Mesendoderm (in vitro differentiated cells): ENCODE measurements at regions not wholly inside any gene's neighbourhood (a gene's known extent, or its start where the extent isn't known, plus 50 kb on each side); places are given as distances from the start of the nearest gene placed in this dataset.

ENCODE experiments used
- DNase-seq: peaks from one replicate; pipeline ENCODE4 v3.0.0; 2013
- H2AK5ac ChIP-seq: 2 replicates; pipeline ENCODE4 v1.6.1; 2013; ENCODE audit warnings: low read length, inconsistent platforms
- H2BK120ac ChIP-seq: 2 replicates; pipeline ENCODE4 v1.6.1; 2013; ENCODE audit warnings: low read depth, mild to moderate bottlenecking, low read length, moderate library complexity, mixed read lengths
- H2BK15ac ChIP-seq: replicated peaks from 2 replicates; pipeline ENCODE4 v1.6.1; 2013; ENCODE audit warnings: low read depth, mild to moderate bottlenecking, moderate library complexity
- H2BK5ac ChIP-seq: 2 replicates; pipeline ENCODE4 v1.6.1; 2013; ENCODE audit warnings: low read length, inconsistent platforms
- H3K18ac ChIP-seq: 2 replicates; pipeline ENCODE4 v1.6.1; 2013; ENCODE audit warnings: mild to moderate bottlenecking, low read length, mixed read lengths
- H3K23ac ChIP-seq: one replicate; pipeline ENCODE4 v1.6.1; 2013; ENCODE audit warnings: low read length
- H3K27ac ChIP-seq: 2 replicates; pipeline ENCODE4 v1.5.1; 2013; ENCODE audit warnings: low read depth, mild to moderate bottlenecking, inconsistent platforms, low read length, moderate library complexity
- H3K27me3 ChIP-seq: 2 replicates; pipeline ENCODE4 v1.6.1; 2013; ENCODE audit warnings: low read length, control low read depth, mild to moderate bottlenecking, inconsistent platforms; ENCODE audit not compliant: insufficient read depth, poor library complexity
- H3K36me3 ChIP-seq: 2 replicates; pipeline ENCODE4 v1.6.1; 2013; ENCODE audit warnings: low read length, inconsistent platforms; ENCODE audit not compliant: control insufficient read depth, insufficient read depth
- H3K4ac ChIP-seq: one replicate; pipeline ENCODE4 v1.6.1; 2013; ENCODE audit warnings: low read depth, mild to moderate bottlenecking, low read length, moderate library complexity
- H3K4me1 ChIP-seq: 2 replicates; pipeline ENCODE4 v1.6.1; 2013; ENCODE audit warnings: low read depth, low read length, inconsistent platforms; ENCODE audit not compliant: control insufficient read depth
- H3K4me2 ChIP-seq: 2 replicates; pipeline ENCODE4 v1.6.1; 2013; ENCODE audit warnings: low read length
- H3K4me3 ChIP-seq: 2 replicates; pipeline ENCODE4 v1.5.1; 2013; ENCODE audit warnings: mild to moderate bottlenecking, low read length
- H3K56ac ChIP-seq: one replicate; pipeline ENCODE4 v1.6.1; 2013; ENCODE audit warnings: low read length
- H3K79me1 ChIP-seq: 2 replicates; pipeline ENCODE4 v1.6.1; 2013; ENCODE audit warnings: low read length, inconsistent platforms
- H3K79me2 ChIP-seq: 2 replicates; pipeline ENCODE4 v1.6.1; 2013; ENCODE audit warnings: mild to moderate bottlenecking, low read length; ENCODE audit not compliant: control insufficient read depth, insufficient read depth
- H3K9ac ChIP-seq: 2 replicates; pipeline ENCODE4 v1.6.1; 2013; ENCODE audit warnings: low read length, inconsistent platforms
- H4K5ac ChIP-seq: one replicate; pipeline ENCODE4 v1.6.1; 2013; ENCODE audit warnings: low read length
- H4K8ac ChIP-seq: one replicate; pipeline ENCODE4 v1.6.1; 2013; ENCODE audit warnings: low read depth, mild to moderate bottlenecking, control low read depth, low read length, moderate library complexity
- WGBS: extraction: QIAGEN DNeasy Blood & Tissue Kit; methylation state at CpG from one replicate; pipeline ENCODE4 v1.1.7; 2013; ENCODE audit warnings: low lambda C conversion rate, missing lambda C conversion rate; ENCODE audit not compliant: insufficient coverage; ENCODE audit errors: extremely low coverage; 5-methylcytosine and 5-hydroxymethylcytosine counted together

- Histone ChIP-seq H3K4me2 (no peak overlapping the region), H3K56ac (no peak overlapping the region), H4K8ac (no peak overlapping the region), H2BK120ac (no peak overlapping the region), H3K36me3 (no peaks in the 10 kb centered on the region), H3K9ac (no peak overlapping the region), H3K79me2 (no peaks in the 10 kb centered on the region), H2BK15ac (no peak overlapping the region), H3K27ac (no peak overlapping the region), H3K23ac (no peak overlapping the region), H2BK5ac (no peak overlapping the region), H3K4ac (no peak overlapping the region), H3K27me3 (no peaks in the 10 kb centered on the region), H3K4me1 (no peaks in the 10 kb centered on the region), H3K18ac (no peak overlapping the region), H3K79me1 (no peaks in the 10 kb centered on the region), H4K5ac (no peak overlapping the region), H3K4me3 (no peak overlapping the region), H2AK5ac (no peak overlapping the region)
- WGBS, result no CpG with 5 or more reads among the region's 4 CpGs
- no peak for DNase-seq
Measured at GRCh38 chr3:28028554-28028953, 212.9 kb upstream of the CMC1 start.

- Histone ChIP-seq H3K79me1 (no peaks in the 10 kb centered on the region), H2AK5ac (no peak overlapping the region), H3K79me2 (no peaks in the 10 kb centered on the region), H4K8ac (no peak overlapping the region), H3K36me3 (no peaks in the 10 kb centered on the region), H3K4me1 (no peaks in the 10 kb centered on the region), H3K27ac (no peak overlapping the region), H2BK5ac (no peak overlapping the region), H3K56ac (no peak overlapping the region), H4K5ac (no peak overlapping the region), H3K18ac (no peak overlapping the region), H3K9ac (no peak overlapping the region), H3K4me2 (no peak overlapping the region), H3K27me3 (no peaks in the 10 kb centered on the region), H2BK120ac (no peak overlapping the region), H3K4me3 (no peak overlapping the region), H3K23ac (no peak overlapping the region), H3K4ac (no peak overlapping the region), H2BK15ac (no peak overlapping the region)
- no CpG with 5 or more reads among the region's 3 CpGs for WGBS
- DNase-seq, result no peak
Measured at GRCh38 chr3:28033059-28033784, 208.2 kb upstream of the CMC1 start.

DNA sequence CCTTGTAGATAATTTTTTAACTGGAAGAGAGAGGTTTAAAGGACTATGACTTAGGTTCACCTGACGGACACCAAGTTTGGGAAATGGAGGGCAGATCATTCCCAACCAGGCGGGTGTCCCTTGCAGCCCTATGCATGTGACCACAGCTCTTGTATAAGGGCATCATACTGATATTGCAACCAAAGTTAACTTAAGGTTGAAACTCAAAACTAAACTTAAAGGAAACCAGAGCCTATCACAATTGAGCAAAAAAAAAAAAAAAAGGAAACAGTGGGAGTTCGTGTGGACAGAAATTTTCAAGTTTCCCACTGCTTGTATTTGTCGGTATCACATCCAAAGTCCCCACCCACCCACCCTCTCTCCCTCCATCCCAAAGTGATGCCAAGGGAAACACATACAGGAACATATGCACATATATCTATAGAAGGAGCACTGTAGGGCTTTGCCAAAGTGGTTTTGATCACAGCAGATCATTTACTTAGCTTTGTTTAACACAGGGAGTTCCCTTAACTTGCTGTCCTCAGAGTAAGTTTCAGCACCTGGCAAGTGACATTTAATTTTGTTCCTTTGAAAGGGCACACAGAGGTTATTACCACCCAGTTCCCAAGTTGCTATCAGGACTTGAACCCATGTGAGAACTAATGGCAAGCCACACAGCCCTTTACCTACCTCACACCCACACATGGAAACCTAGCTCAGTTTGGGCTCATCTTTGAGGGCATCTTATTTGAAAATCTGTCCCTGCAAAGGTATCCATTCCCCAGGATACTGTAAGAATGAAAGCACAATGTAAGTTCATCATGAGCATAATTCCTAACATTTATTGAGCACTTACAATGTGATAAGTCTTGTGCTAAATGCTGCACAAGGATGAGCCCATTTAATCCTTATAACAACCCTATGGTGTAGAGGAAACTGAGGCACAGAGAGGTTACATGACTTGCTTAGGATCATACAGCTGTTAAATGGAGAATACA is 204.5 kb upstream of the CMC1 start:
- DNase-seq, result no peak
- no peaks in the 10 kb centered on the region for H3K27me3 ChIP-seq

DNA sequence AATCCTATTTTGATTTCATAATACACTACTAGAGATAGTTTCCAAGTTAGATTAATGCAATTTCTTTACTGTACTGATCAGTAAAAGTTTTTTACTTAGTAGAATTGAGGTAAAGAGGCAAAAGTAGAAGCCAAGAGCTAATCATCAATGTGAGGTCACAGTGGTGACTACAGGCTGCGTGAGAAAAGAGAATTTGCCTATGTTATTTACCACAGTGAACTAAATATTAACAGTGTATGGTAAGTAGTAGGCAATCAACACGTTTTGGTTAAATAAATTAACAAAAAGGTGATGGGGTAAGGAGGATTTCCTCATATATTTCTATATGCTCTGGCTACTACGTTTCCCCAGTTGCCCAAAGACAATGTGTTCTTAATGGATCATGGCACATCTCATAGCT is 202.2 kb upstream of the CMC1 start:
- H3K4me3 ChIP-seq, result no peak overlapping the region
- no peak overlapping the region for H3K4ac ChIP-seq
- H2AK5ac ChIP-seq, result no peak overlapping the region
- H2BK15ac ChIP-seq, result no peak overlapping the region
- no CpG with 5 or more reads among the region's 3 CpGs for WGBS
- no peak overlapping the region for H3K4me2 ChIP-seq
- H3K56ac ChIP-seq, result no peak overlapping the region
- H3K23ac ChIP-seq, result no peak overlapping the region
- H2BK5ac ChIP-seq, result no peak overlapping the region
- H3K79me2 ChIP-seq, result no peaks in the 10 kb centered on the region
- no peaks in the 10 kb centered on the region for H3K27me3 ChIP-seq
- H3K79me1 ChIP-seq, result no peaks in the 10 kb centered on the region
- H3K36me3 ChIP-seq, result no peaks in the 10 kb centered on the region
- H3K27ac ChIP-seq, result no peak overlapping the region
- H2BK120ac ChIP-seq, result no peak overlapping the region
- H3K18ac ChIP-seq, result no peak overlapping the region
- H3K4me1 ChIP-seq, result peaks cover 2% of the 10 kb centered on the region
- DNase-seq, result no peak
- H4K8ac ChIP-seq, result no peak overlapping the region
- H4K5ac ChIP-seq, result no peak overlapping the region
- no peak overlapping the region for H3K9ac ChIP-seq

More for the DNA sequence above, 204.5 kb upstream of the CMC1 start:
- no peak overlapping the region for H3K27ac ChIP-seq
- H3K18ac ChIP-seq, result no peak overlapping the region
- H3K56ac ChIP-seq, result no peak overlapping the region
- H2BK120ac ChIP-seq, result no peak overlapping the region
- H3K36me3 ChIP-seq, result no peaks in the 10 kb centered on the region
- no peaks in the 10 kb centered on the region for H3K4me1 ChIP-seq
- no peak overlapping the region for H2BK5ac ChIP-seq
- no peak overlapping the region for H2BK15ac ChIP-seq
- H3K79me2 ChIP-seq, result no peaks in the 10 kb centered on the region
- H3K4me2 ChIP-seq, result no peak overlapping the region
- no peak overlapping the region for H4K5ac ChIP-seq
- no peak overlapping the region for H3K9ac ChIP-seq
- no peaks in the 10 kb centered on the region for H3K79me1 ChIP-seq
- H3K4ac ChIP-seq, result no peak overlapping the region
- H3K4me3 ChIP-seq, result no peak overlapping the region
- H2AK5ac ChIP-seq, result no peak overlapping the region
- H3K23ac ChIP-seq, result no peak overlapping the region
- no CpG with 5 or more reads among the region's 4 CpGs for WGBS
- H4K8ac ChIP-seq, result peak overlapping the region; percentile 5

GRCh38 chr3:28039829-28040228 is 201.6 kb upstream of the CMC1 start:
- WGBS, result no CpG with 5 or more reads among the region's 1 CpG
- Histone ChIP-seq H3K27ac (no peak overlapping the region), H2AK5ac (no peak overlapping the region), H3K4me2 (no peak overlapping the region), H3K4ac (no peak overlapping the region), H3K56ac (no peak overlapping the region), H3K4me1 (peaks cover 2% of the 10 kb centered on the region), H4K8ac (no peak overlapping the region), H2BK120ac (no peak overlapping the region), H3K4me3 (no peak overlapping the region), H3K27me3 (no peaks in the 10 kb centered on the region), H3K79me1 (no peaks in the 10 kb centered on the region), H2BK5ac (no peak overlapping the region), H3K79me2 (no peaks in the 10 kb centered on the region), H3K23ac (no peak overlapping the region), H3K9ac (no peak overlapping the region), H2BK15ac (no peak overlapping the region), H3K18ac (no peak overlapping the region), H3K36me3 (no peaks in the 10 kb centered on the region), H4K5ac (no peak overlapping the region)
- DNase-seq, result no peak
